ENCODE measurements at regions not wholly inside any gene's neighbourhood (a gene's known extent, or its start where the extent isn't known, plus 50 kb on each side); places are given as distances from the start of the nearest gene placed in this dataset.
"Not testable (repeated sequence)": the region's sequence is repeated elsewhere in the genome, so short reads cannot be mapped to it uniquely, and the experiment has no call there.

DNA sequence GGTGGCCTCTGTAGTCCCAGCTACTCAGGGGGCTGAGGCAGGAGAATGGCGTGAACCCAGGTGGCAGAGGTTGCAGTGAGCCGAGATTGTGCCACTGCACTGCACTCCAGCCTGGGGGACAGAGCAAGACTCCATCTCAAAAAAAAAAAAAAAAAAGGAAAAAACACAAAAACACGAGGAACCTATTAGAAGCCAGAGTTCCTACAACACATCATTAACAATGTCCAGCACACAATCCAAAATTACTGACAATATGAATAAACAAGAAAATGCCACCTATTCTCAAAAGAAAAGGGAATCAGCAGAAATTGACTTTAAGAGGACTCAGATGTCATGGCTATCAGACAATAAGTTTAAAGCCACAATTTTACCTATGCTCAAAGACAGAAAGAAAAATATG is 57.3 kb upstream of the HS3ST3A1 start:
- DNase-seq: not testable (repeated sequence)

DNA sequence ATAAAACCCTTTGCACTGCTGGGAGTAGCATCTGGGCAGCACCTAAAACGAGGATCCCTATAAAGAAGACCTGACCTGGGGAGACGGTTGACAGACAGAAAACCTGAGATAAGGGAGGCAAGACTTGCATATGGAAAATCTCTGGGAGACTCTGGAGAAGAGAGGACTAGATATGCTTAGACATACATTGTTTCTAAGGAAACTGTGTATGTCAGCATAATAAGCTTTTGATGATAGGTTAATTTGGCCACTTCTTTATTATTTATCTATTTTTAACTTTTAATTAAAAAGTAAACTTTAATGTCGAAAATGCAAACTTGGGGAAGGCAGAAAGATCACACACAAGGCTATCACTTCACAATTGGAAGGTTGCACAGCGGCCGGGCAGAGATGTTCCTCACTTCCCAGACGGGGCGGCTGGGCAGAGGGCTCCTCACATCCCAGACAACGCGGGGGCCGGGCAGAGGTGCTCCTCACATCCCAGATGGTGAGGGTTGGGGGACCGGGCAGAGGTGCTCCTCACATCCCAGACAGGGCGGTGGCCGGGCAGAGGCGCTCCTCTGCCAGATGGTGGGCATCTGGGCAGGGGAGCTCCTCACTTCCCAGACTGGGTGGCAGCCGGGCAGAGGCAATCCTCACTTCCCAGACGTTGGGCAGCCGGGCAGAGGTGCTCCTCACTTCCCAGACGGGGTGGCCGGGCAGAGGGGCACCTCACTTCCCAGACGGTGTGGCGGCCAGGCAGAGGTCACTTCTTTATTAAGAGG is 64.3 kb upstream of the HS3ST3A1 start:
- DNase-seq: no peak

- no peak for DNase-seq
Observed at GRCh38 chr17:13671341-13671740, 69.6 kb upstream of the HS3ST3A1 start.

- peak; percentile 70 for DNase-seq
Observed at GRCh38 chr17:13671771-13672170, 70.0 kb upstream of the HS3ST3A1 start.

DNA sequence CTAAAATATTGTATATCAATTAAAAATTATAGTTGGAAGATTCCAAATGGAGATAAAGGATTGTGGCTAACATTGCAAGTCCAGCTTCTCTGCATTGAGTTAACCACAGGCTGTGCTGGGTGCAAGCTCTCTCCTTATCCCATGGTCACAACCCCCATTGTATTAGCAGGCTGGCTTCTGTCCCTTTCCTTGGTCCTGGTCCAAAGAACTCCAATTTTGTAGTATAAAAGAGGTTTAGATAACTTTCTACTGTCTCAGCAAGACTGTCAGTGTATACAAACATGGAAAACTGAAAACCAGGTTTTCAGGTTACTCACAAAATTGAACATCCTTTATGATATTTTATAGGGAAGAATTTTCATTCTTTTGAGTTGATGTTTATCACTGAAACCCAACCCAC is 76.6 kb upstream of the HS3ST3A1 start:
- DNase-seq: no peak

DNA sequence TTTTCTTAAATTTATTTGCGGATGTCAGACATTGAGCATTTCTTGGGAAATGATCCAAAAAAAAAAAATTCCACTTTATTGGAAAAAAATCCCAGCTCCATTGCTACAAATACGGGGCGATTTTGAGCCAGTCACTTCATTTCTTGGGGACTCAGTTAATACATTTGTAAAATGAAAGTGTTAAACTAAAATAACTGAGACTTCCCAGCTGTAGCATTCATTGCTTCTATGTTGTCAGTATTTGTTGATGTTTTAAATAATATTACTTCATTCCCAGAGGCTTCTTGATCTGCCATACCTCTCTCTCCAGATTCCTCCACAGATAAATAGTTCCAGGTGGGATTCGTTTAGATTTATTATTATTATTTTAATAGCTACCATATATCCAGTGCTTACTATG is 77.1 kb upstream of the HS3ST3A1 start:
- DNase-seq: no peak

GRCh38 chr17:13688716-13689115 is 87.0 kb upstream of the HS3ST3A1 start:
- no peak for DNase-seq

DNA sequence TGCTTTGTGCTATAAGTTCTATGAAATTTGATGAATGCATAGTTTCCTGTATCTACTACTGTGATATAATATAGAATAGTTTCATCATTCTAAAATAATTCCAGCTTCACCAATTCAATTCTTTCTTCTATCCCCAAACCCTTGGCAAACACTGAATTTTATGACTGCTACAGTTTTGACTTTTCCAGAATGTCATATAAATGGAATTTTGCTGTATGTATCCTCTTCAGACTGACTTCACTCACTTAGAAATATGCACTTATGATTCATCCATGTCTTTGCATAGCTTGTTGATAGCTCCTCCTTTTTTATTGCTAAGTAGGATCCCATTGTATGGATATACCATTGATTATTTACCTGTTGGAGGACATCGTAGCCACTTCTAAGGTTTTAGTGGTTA is 89.1 kb upstream of the HS3ST3A1 start:
- DNase-seq: no peak

- no peak for DNase-seq
Observed at GRCh38 chr17:13694934-13695333, 93.2 kb upstream of the HS3ST3A1 start.

GRCh38 chr17:13698832-13699231 is 97.1 kb upstream of the HS3ST3A1 start:
- no peak for DNase-seq

GRCh38 chr17:13699261-13699660 is 97.5 kb upstream of the HS3ST3A1 start:
- DNase-seq: no peak

DNA sequence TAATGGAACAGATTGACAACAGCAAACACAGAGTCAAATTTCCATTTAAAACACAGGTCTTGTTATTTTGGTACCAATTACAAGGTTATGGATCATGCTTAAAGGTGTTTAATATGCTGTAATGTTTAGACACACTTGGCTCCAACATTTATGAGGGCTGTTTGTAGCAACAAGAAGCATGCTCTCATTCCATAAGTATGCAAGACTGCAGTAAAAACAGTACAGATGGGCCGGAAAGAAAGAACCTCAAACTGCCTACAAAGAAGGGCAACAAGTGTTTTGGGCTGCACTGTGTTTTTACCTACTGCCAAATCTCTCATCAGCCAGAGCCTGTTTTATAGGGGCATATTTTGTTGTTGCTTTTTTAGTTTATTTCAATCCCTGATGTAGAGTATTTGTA is 100.5 kb upstream of the HS3ST3A1 start:
- DNase-seq: no peak

GRCh38 chr17:13704333-13704732 is 102.6 kb upstream of the HS3ST3A1 start:
- no peak for DNase-seq

DNA sequence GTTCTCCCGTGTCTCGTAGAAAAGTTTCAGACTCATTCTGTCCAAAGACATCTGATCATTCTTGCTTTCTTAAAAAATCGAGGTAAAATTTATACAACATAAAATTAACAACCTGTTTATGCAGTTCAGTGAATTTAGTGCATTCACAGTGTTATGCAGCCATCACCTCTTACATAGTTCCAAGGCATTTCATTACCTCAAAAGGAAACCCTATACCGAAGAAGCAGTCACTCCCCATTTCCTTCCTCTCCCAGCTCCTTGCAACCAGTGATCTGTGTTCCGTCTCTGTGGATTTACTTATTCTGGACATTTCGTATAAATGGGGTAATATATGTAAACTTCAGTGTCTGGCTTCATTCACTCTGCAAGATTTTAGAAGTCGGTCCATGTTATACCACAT is 103.5 kb upstream of the HS3ST3A1 start:
- no peak for DNase-seq

- no peak for DNase-seq
Observed at GRCh38 chr17:13721705-13722104, 120.0 kb upstream of the HS3ST3A1 start.

DNA sequence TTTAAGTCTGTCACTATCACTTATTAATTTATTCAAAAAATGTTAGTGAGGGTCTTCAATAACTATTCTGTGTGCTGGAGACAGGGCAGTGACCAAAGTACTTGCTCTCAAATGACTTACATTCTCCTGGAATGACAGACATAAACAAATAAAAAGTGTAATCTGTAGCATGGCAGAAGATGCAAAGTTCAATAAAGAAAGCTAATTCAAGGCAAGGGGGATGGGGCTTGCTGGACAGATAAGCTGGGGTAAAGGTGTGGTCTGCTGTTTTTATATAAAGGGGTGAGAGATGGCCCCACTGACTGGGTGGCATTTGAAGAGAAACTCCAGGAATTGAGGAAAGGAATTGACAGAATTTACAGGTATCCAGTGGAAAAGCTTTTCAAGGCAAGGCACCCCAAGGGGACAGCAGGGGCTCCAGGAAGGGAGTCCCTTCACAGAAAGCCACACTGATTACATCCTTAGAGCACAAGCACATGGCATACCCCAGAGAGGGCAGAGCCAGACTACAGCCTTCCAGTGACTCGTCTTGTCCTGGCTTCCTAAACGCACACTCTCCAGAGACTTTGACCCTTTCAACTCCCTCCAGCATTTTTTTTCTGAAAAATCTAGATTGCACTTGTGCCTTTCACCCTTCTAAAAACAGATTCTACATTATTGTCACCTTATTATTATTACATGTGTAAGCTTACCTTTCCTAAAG is 123.7 kb upstream of the HS3ST3A1 start:
- no peak for DNase-seq

DNA sequence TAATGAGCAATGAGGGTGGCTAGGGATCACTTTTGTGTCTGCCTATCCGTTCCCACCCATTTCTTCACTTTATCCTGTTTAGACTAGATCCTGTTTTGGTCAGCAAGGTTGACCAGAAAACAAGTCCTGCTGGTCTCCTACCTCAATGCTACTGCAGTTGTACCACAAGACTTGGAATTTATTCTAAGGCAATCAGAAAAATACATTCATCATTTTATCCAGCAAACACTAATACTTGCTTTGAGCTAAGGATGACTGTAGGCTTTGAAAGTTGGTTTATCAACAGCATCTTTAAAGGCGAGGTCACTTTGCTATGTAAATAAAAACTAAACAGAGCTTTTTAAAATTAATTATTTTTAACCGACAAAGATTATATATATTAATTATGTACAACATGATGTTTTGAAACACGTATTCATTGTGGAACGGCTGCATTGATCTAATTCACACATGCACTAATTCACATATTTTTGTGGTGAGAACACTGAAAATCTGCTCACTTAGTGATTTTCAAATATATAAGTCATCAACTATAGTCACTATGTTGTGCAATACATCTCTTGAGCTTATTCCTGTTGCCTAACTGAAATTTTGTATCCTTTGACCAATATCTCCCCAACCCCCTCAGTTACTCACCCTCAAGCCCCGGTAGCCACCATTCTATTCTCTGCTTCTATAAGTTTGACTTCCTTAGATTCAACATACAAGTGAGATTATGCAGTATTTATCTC is 125.9 kb upstream of the HS3ST3A1 start:
- no peak for DNase-seq

- DNase-seq: no peak
Observed at GRCh38 chr17:13728781-13729180, 127.1 kb upstream of the HS3ST3A1 start.

DNA sequence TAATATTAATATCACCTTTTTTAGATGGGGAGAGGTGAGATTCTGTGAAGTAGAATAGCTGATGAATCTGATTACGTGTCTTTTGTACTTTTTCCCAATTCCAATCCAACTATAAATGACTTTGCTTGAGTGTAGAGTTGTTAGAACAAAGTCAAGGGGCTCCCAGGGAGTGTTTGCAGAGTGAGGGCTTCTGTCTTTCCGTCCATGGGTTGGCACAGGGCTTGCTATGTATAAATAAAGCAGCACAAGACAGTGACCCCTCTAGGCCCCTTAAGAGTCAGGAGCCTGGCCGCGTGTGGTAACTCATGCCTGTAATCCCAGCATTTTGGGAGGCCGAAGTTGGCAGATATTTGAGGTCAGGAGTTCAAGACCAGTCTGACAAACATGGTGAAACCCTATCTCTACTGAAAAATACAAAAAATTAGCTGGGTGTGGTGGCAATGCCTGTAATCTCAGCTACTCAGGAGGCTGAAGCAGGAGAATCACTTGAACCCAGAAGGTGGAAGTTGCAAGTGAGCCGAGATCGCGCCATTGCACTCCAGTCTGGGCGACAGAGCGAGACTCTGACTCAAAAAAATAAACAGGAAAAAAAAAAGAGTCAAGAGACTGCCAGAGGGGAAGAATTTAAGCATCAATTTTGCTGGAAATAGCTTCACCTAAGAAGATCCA is 127.9 kb upstream of the HS3ST3A1 start:
- DNase-seq: no peak

DNA sequence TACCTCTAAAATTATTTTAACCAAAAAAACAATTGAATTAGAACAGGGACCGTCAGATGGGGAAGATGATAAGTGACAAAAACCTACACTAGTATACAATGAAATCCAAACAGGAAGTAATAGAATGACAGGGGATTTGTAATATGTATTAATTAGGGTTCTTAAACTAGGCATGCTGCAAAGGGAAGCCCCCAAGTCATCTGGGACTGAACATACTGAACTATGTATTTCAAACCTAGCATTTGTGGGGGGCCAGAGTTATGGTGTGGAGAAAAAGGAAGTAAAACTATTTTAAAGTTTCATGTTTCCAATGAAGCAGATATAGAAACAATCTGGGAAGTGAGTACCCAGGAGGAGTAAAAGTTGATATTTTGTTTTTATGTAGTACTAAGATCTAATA is 133.2 kb upstream of the HS3ST3A1 start:
- no peak for DNase-seq

GRCh38 chr17:13735444-13735843 is 133.7 kb upstream of the HS3ST3A1 start:
- no peak for DNase-seq

DNA sequence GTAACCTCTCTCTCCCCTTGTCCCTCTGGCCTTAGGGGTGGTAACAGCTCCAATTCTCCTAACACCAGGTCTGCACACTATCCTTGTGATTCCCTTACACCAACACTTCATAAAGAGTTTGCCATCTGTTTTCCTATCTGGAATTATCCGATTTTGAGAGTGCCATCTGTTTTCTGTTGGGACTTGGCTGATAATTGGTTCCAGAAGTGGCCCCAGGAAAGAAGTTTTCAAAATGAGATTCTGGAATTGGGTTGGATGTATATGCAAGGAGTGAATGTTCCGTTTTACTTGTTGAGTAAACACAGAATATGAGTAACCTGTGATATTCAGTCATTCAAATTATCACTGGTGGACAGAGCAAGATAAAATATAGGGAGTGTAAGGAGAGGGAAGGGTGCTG is 134.1 kb upstream of the HS3ST3A1 start:
- no peak for DNase-seq

- no peak for DNase-seq
Observed at GRCh38 chr17:13736916-13737315, 135.2 kb upstream of the HS3ST3A1 start.

Measured in activated CD4-positive, alpha-beta T cell treated with anti-CD3 and anti-CD28 coated beads, Interleukin-10, Interleukin-2, amounts not matched to agents 100 ng/mL and 50 ng/mL, durations not matched to agents 16 hours and 8 hours (primary cell).